ENCODE measurements at regions not wholly inside any gene's neighbourhood (a gene's known extent, or its start where the extent isn't known, plus 50 kb on each side); places are given as distances from the start of the nearest gene placed in this dataset.
"Not testable (repeated sequence)": the region's sequence is repeated elsewhere in the genome, so short reads cannot be mapped to it uniquely, and the experiment has no call there.

DNA sequence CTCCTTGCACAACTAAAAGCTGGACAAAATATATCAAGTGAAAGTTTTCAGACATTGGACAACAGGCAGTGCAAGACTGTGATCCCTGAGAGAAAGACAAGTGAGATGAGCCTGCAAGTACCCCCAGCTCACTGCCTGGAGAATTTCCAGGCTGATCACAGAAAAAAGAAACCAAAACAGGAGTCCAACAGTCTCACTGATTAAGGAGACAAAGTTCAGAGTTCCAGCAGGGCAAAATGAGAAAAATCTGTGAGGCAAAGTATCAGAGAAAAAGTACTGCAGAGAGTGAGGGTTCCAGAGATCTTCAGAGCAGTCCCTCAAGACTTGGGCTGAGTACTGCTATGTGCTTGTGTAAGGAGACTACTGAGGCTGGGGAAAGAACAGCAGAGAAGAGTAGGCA is 56.0 kb upstream of the PRSS3 start:
- Histone ChIP-seq H3K27me3 (peaks cover 0 to 2% (median 0%) of the 10 kb centered on the region in 9 donors), H3K9me3 (peaks cover 0 to 17% (median 0%) of the 10 kb centered on the region in 12 donors), H3K4me1 (no peaks in the 10 kb centered on the region), H3K4me3 (no peak overlapping the region), H3K36me3 (no peaks in the 10 kb centered on the region), H3K27ac (no peak overlapping the region)
- intact Hi-C loops (cut with DNase I): loop anchor here in 1 of 10 donors (5.0 kb wide), 1 partner anchor 113 kb away; no protein-coding TSS in a partner anchor
- DNase-seq (no peak), ATAC-seq (no peak)
- TF ChIP-seq POLR2A (IDR thresholded peaks at IDR 0.05): no peak
- TF ChIP-seq, protein P1, sequence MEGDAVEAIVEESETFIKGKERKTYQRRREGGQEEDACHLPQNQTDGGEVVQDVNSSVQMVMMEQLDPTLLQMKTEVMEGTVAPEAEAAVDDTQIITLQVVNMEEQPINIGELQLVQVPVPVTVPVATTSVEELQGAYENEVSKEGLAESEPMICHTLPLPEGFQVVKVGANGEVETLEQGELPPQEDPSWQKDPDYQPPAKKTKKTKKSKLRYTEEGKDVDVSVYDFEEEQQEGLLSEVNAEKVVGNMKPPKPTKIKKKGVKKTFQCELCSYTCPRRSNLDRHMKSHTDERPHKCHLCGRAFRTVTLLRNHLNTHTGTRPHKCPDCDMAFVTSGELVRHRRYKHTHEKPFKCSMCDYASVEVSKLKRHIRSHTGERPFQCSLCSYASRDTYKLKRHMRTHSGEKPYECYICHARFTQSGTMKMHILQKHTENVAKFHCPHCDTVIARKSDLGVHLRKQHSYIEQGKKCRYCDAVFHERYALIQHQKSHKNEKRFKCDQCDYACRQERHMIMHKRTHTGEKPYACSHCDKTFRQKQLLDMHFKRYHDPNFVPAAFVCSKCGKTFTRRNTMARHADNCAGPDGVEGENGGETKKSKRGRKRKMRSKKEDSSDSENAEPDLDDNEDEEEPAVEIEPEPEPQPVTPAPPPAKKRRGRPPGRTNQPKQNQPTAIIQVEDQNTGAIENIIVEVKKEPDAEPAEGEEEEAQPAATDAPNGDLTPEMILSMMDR (IDR thresholded peaks at IDR 0.05): no peak

DNA sequence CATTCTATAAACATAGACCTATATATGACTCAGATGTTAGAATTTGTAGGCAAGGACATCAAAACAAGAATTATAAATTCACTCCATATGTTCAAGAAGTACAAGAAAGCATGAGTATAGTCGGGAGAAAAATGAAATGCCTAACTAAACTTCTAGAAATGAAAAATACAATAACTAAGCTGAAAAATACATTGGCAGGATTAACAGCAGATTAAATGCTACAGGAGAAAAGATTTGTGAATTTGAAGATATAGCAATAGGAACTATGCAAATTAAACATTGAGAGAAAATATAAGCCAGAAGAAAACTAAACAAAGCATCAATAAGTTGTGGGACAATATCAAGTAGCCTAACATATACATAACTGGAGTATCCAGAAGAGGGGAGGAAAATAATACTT is 55.3 kb upstream of the PRSS3 start:
- Histone ChIP-seq H3K27me3 (peaks cover 0 to 2% (median 0%) of the 10 kb centered on the region in 9 donors), H3K4me3 (no peak overlapping the region), H3K9me3 (peaks cover 0 to 17% (median 0%) of the 10 kb centered on the region in 12 donors), H3K36me3 (no peaks in the 10 kb centered on the region), H3K4me1 (no peaks in the 10 kb centered on the region), H3K27ac (no peak overlapping the region)
- ATAC-seq (no peak), DNase-seq (no peak)
- WGBS, 4 donors: 89 to 94% (median 91%) methylated on average over 1 of the region's 1 CpG
- intact Hi-C loops (cut with DNase I): no loop called here
- TF ChIP-seq, protein P1 (IDR thresholded peaks at IDR 0.05): no peak
- no peak for TF ChIP-seq POLR2A (IDR thresholded peaks at IDR 0.05)

DNA sequence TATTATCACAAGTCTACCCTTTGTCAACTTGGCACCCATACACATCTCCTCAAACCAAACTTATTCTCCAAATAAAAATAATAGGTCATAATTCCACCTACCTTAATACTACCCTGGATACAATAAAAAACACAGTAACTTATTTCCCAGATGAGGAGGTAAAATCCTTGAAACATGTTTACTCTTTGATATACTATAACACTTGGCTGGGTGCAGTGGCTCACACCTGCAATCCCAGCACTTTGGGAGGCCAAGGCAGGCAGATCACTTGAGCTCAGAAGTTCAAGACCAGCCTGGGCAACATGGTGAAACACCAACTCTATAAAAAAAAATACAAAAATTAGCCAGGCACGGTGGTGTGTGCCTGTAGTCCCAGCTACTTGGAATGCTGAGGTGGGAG is 54.4 kb upstream of the PRSS3 start:
- not testable (repeated sequence) for ATAC-seq, H3K4me1 ChIP-seq
- WGBS, 4 donors: 52 to 92% (median 70%) methylated on average over 1 of the region's 1 CpG

DNA sequence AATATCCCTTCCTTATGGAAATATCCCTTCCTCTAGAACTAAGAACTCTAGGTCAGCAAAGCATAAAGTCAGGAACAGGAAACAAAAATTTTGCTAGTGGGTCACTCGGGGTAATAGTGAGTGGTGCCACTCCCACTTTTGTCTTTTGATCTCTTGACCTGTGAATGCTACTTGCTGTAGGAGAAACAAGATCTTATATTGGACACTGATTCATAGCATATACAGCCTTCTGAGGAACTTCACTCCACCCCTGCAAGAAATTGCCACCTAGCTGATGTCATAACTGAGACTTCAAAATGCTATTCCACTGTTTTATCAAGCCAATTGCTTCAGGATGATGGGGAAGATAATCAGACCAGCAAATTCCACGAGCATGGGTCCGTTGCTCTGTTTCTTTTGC is 53.3 kb upstream of the PRSS3 start:
- no peak for TF ChIP-seq POLR2A (IDR thresholded peaks at IDR 0.05)
- TF ChIP-seq, protein P1 (IDR thresholded peaks at IDR 0.05): no peak
- peaks cover 0 to 2% (median 0%) of the 10 kb centered on the region in 9 donors for H3K27me3 ChIP-seq
- no peaks in the 10 kb centered on the region for H3K4me1 ChIP-seq
- DNase-seq: no peak
- H3K4me3 ChIP-seq: no peak overlapping the region
- no peak overlapping the region for H3K27ac ChIP-seq
- H3K36me3 ChIP-seq: no peaks in the 10 kb centered on the region
- no peak for ATAC-seq
- peaks cover 0 to 17% (median 0%) of the 10 kb centered on the region in 12 donors for H3K9me3 ChIP-seq
- intact Hi-C loops (cut with DNase I): no loop called here
- 60 to 83% (median 62%) methylated on average over 3 of the region's 3 CpGs for WGBS, 4 donors

More for the DNA sequence above, 54.4 kb upstream of the PRSS3 start:
- DNase-seq; intact Hi-C loops (cut with DNase I); H3K36me3 ChIP-seq; H3K27ac ChIP-seq; H3K27me3 ChIP-seq; H3K4me3 ChIP-seq: not testable (repeated sequence)
- H3K9me3 ChIP-seq: peaks cover 0 to 17% (median 0%) of the 10 kb centered on the region in 12 donors

DNA sequence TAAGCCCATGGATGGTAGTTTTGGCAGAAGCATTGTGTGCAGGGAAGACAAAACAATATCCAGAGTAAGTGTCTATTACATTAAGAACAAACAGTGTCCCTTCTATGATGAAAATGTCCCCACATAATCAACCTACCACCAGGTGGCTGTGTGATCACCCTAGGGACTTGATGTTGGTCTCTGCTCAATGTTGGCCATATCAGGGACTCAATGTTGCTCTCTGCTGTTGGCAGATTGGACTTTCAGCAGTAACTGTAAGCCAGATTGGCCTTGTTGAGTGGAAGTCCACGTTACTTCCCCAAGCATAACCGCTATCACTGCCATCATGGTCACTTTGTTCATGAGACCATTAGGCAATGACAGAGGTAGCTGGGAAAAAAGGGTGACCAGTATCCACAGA is 52.8 kb upstream of the PRSS3 start:
- TF ChIP-seq, protein P1 (IDR thresholded peaks at IDR 0.05): no peak
- no peak for TF ChIP-seq POLR2A (IDR thresholded peaks at IDR 0.05)
- Histone ChIP-seq H3K9me3 (peaks cover 0 to 17% (median 0%) of the 10 kb centered on the region in 12 donors), H3K4me1 (no peaks in the 10 kb centered on the region), H3K27ac (no peak overlapping the region), H3K27me3 (peaks cover 0 to 2% (median 0%) of the 10 kb centered on the region in 9 donors), H3K36me3 (no peaks in the 10 kb centered on the region), H3K4me3 (no peak overlapping the region)
- no peak for DNase-seq
- ATAC-seq: no peak
- intact Hi-C loops (cut with DNase I): no loop called here
- WGBS, 4 donors: 72 to 90% (median 80%) methylated on average over 2 of the region's 2 CpGs

Data from heart left ventricle (tissue), 16 donors.